ENCODE measurements at regions not wholly inside any gene's neighbourhood (a gene's known extent, or its start where the extent isn't known, plus 50 kb on each side); places are given as distances from the start of the nearest gene placed in this dataset.

GRCh38 chr6:134424165-134424797 lies 106.4 kb upstream of the SGK1 start:
- TF ChIP-seq CTCF (IDR thresholded peaks at IDR 0.05; ENCODE audit: unreplicated experiment): no peak
- Mint-ChIP-seq H3K27ac (ENCODE audit: low read depth, unreplicated experiment) (peak overlapping the region; percentile 92), H3K4me1 (ENCODE audit: insufficient read depth, unreplicated experiment) (peaks cover 47% of the 10 kb centered on the region), H3K9me3 (ENCODE audit: unreplicated experiment) (no peaks in the 10 kb centered on the region), H3K27me3 (ENCODE audit: insufficient read depth, unreplicated experiment) (no peaks in the 10 kb centered on the region), H3K36me3 (ENCODE audit: insufficient read depth, unreplicated experiment) (peaks cover 4% of the 10 kb centered on the region), H3K4me3 (ENCODE audit: unreplicated experiment) (no peak overlapping the region)
- CTCF ChIA-PET: no interaction called here
- DNase-seq (ENCODE audit: unreplicated experiment): no peak
- no TSS peak for BruUV-seq (replicated peaks)
- intact Hi-C loops (cut with micrococcal nuclease): loop anchor here (5.0 kb wide), 1 partner anchor 247 kb away; no protein-coding TSS in a partner anchor
- POLR2A ChIA-PET: interaction anchor here (0.7 to 5.3 kb wide), 5 partner anchors 10 to 49 kb away, joined by 3 to 32 read pairs (median 3); no protein-coding TSS in a partner anchor

- intact Hi-C loops (cut with micrococcal nuclease): loop anchor here (2.0 to 5.0 kb wide), 2 partner anchors 14 to 245 kb away; no protein-coding TSS in a partner anchor
- DNase-seq (ENCODE audit: unreplicated experiment): peak; percentile 88
- H3K27me3 Mint-ChIP-seq (ENCODE audit: insufficient read depth, unreplicated experiment): no peaks in the 10 kb centered on the region
- H3K4me1 Mint-ChIP-seq (ENCODE audit: insufficient read depth, unreplicated experiment): peaks cover 46% of the 10 kb centered on the region
- no peaks in the 10 kb centered on the region for H3K9me3 Mint-ChIP-seq (ENCODE audit: unreplicated experiment)
- POLR2A ChIA-PET: interaction anchor here (0.6 to 5.3 kb wide), 14 partner anchors 10 to 244 kb away, joined by 3 to 32 read pairs (median 3); no protein-coding TSS in a partner anchor
- TF ChIP-seq CTCF (IDR thresholded peaks at IDR 0.05; ENCODE audit: unreplicated experiment): no peak
- H3K4me3 Mint-ChIP-seq (ENCODE audit: unreplicated experiment): peak overlapping the region; percentile 23
- peak overlapping the region; percentile 92 for H3K27ac Mint-ChIP-seq (ENCODE audit: low read depth, unreplicated experiment)
- H3K36me3 Mint-ChIP-seq (ENCODE audit: insufficient read depth, unreplicated experiment): peaks cover 4% of the 10 kb centered on the region
- TSS peak; percentile 92 for BruUV-seq (replicated peaks)
- CTCF ChIA-PET: interaction anchor here (0.7 to 1.1 kb wide), 2 partner anchors 42 to 245 kb away, joined by 3 read pairs; no protein-coding TSS in a partner anchor
Observed at GRCh38 chr6:134422426-134423231, 104.7 kb upstream of the SGK1 start.

GRCh38 chr6:134421501-134421900 lies 103.6 kb upstream of the SGK1 start:
- Mint-ChIP-seq H3K4me3 (ENCODE audit: unreplicated experiment) (no peak overlapping the region), H3K27me3 (ENCODE audit: insufficient read depth, unreplicated experiment) (no peaks in the 10 kb centered on the region), H3K9me3 (ENCODE audit: unreplicated experiment) (no peaks in the 10 kb centered on the region), H3K36me3 (ENCODE audit: insufficient read depth, unreplicated experiment) (peaks cover 4% of the 10 kb centered on the region), H3K4me1 (ENCODE audit: insufficient read depth, unreplicated experiment) (peaks cover 39% of the 10 kb centered on the region), H3K27ac (ENCODE audit: low read depth, unreplicated experiment) (peak overlapping the region; percentile 92)
- no peak for DNase-seq (ENCODE audit: unreplicated experiment)
- TF ChIP-seq CTCF (IDR thresholded peaks at IDR 0.05; ENCODE audit: unreplicated experiment): no peak
- BruUV-seq (replicated peaks): no TSS peak
- CTCF ChIA-PET: no interaction called here
- intact Hi-C loops (cut with micrococcal nuclease): loop anchor here (1.0 to 5.0 kb wide), 2 partner anchors 73 to 244 kb away; no protein-coding TSS in a partner anchor
- POLR2A ChIA-PET: interaction anchor here (0.9 to 5.3 kb wide), 4 partner anchors 12 to 243 kb away, joined by 3 to 32 read pairs (median 3); no protein-coding TSS in a partner anchor

GRCh38 chr6:134420614-134421181 lies 102.8 kb upstream of the SGK1 start:
- POLR2A ChIA-PET: interaction anchor here (0.9 to 1.3 kb wide), 4 partner anchors 12 to 245 kb away, joined by 3 to 4 read pairs (median 3); no protein-coding TSS in a partner anchor
- no peaks in the 10 kb centered on the region for H3K27me3 Mint-ChIP-seq (ENCODE audit: insufficient read depth, unreplicated experiment)
- BruUV-seq (replicated peaks): no TSS peak
- peak overlapping the region; percentile 92 for H3K27ac Mint-ChIP-seq (ENCODE audit: low read depth, unreplicated experiment)
- CTCF ChIA-PET: no interaction called here
- TF ChIP-seq CTCF (IDR thresholded peaks at IDR 0.05; ENCODE audit: unreplicated experiment): no peak
- no peaks in the 10 kb centered on the region for H3K9me3 Mint-ChIP-seq (ENCODE audit: unreplicated experiment)
- intact Hi-C loops (cut with micrococcal nuclease): loop anchor here (1.0 to 5.0 kb wide), 2 partner anchors 72 to 243 kb away; no protein-coding TSS in a partner anchor
- H3K4me3 Mint-ChIP-seq (ENCODE audit: unreplicated experiment): no peak overlapping the region
- peaks cover 31% of the 10 kb centered on the region for H3K4me1 Mint-ChIP-seq (ENCODE audit: insufficient read depth, unreplicated experiment)
- peaks cover 4% of the 10 kb centered on the region for H3K36me3 Mint-ChIP-seq (ENCODE audit: insufficient read depth, unreplicated experiment)
- DNase-seq (ENCODE audit: unreplicated experiment): no peak

Data from MCF 10A (cell line).